ENCODE measurements at regions not wholly inside any gene's neighbourhood (a gene's known extent, or its start where the extent isn't known, plus 50 kb on each side); places are given as distances from the start of the nearest gene placed in this dataset.
"Not testable (repeated sequence)": the region's sequence is repeated elsewhere in the genome, so short reads cannot be mapped to it uniquely, and the experiment has no call there.

GRCh38 chr14:43306053-43306452 lies 1201.0 kb downstream of the FSCB start:
- no peak for TF ChIP-seq MYC (IDR thresholded peaks at IDR 0.05; ENCODE audit: low read depth, low read length)
- TF ChIP-seq MAX (IDR thresholded peaks at IDR 0.05; ENCODE audit: low read depth, low read length), result no peak
- TF ChIP-seq POLR2A (IDR thresholded peaks at IDR 0.05; ENCODE audit: extremely low read depth, insufficient read length), result no peak
- TF ChIP-seq CTCF (IDR thresholded peaks at IDR 0.05; ENCODE audit: low read depth, low read length), result no peak
- no peak overlapping the region for H3K4me3 ChIP-seq (ENCODE audit: low read depth, low read length)
- no peak for DNase-seq (ENCODE audit: low read depth)

- no peak for DNase-seq (ENCODE audit: low read depth)
- H3K4me3 ChIP-seq (ENCODE audit: low read depth, low read length), result no peak overlapping the region
- TF ChIP-seq MAX (IDR thresholded peaks at IDR 0.05; ENCODE audit: low read depth, low read length), result no peak
- TF ChIP-seq CTCF (IDR thresholded peaks at IDR 0.05; ENCODE audit: low read depth, low read length), result no peak
- TF ChIP-seq MYC (IDR thresholded peaks at IDR 0.05; ENCODE audit: low read depth, low read length), result no peak
- no peak for TF ChIP-seq POLR2A (IDR thresholded peaks at IDR 0.05; ENCODE audit: extremely low read depth, insufficient read length)
Observed at GRCh38 chr14:43297794-43298193, 1209.3 kb downstream of the FSCB start.

- H3K4me3 ChIP-seq (ENCODE audit: low read depth, low read length); DNase-seq (ENCODE audit: low read depth): not testable (repeated sequence)
Observed at GRCh38 chr14:43296061-43296460, 1211.0 kb downstream of the FSCB start.

- TF ChIP-seq MYC (IDR thresholded peaks at IDR 0.05; ENCODE audit: low read depth, low read length), result no peak
- TF ChIP-seq POLR2A (IDR thresholded peaks at IDR 0.05; ENCODE audit: extremely low read depth, insufficient read length), result no peak
- H3K4me3 ChIP-seq (ENCODE audit: low read depth, low read length), result no peak overlapping the region
- DNase-seq (ENCODE audit: low read depth), result no peak
Observed at GRCh38 chr14:43285575-43285974, 1221.5 kb downstream of the FSCB start.

- H3K4me3 ChIP-seq (ENCODE audit: low read depth, low read length), result no peak overlapping the region
- DNase-seq (ENCODE audit: low read depth), result no peak
- no peak for TF ChIP-seq MYC (IDR thresholded peaks at IDR 0.05; ENCODE audit: low read depth, low read length)
- no peak for TF ChIP-seq POLR2A (IDR thresholded peaks at IDR 0.05; ENCODE audit: extremely low read depth, insufficient read length)
- no peak for TF ChIP-seq MAX (IDR thresholded peaks at IDR 0.05; ENCODE audit: low read depth, low read length)
- TF ChIP-seq CTCF (IDR thresholded peaks at IDR 0.05; ENCODE audit: low read depth, low read length), result no peak
Observed at GRCh38 chr14:43260056-43260455, 1247.0 kb downstream of the FSCB start.

- H3K4me3 ChIP-seq (ENCODE audit: low read depth, low read length), result no peak overlapping the region
- TF ChIP-seq CTCF (IDR thresholded peaks at IDR 0.05; ENCODE audit: low read depth, low read length) (no peak), MYC (IDR thresholded peaks at IDR 0.05; ENCODE audit: low read depth, low read length) (no peak), POLR2A (IDR thresholded peaks at IDR 0.05; ENCODE audit: extremely low read depth, insufficient read length) (no peak), MAX (IDR thresholded peaks at IDR 0.05; ENCODE audit: low read depth, low read length) (no peak)
- DNase-seq (ENCODE audit: low read depth), result no peak
Observed at GRCh38 chr14:43258396-43258795, 1248.7 kb downstream of the FSCB start.

- not testable (repeated sequence) for DNase-seq (ENCODE audit: low read depth); H3K4me3 ChIP-seq (ENCODE audit: low read depth, low read length)
Observed at GRCh38 chr14:43256996-43257395, 1250.1 kb downstream of the FSCB start.

- TF ChIP-seq CTCF (IDR thresholded peaks at IDR 0.05; ENCODE audit: low read depth, low read length) (no peak), POLR2A (IDR thresholded peaks at IDR 0.05; ENCODE audit: extremely low read depth, insufficient read length) (no peak), MYC (IDR thresholded peaks at IDR 0.05; ENCODE audit: low read depth, low read length) (no peak), MAX (IDR thresholded peaks at IDR 0.05; ENCODE audit: low read depth, low read length) (no peak)
- DNase-seq (ENCODE audit: low read depth), result no peak
- no peak overlapping the region for H3K4me3 ChIP-seq (ENCODE audit: low read depth, low read length)
Observed at GRCh38 chr14:43252866-43253265, 1254.2 kb downstream of the FSCB start.

Measured in NB4 (cell line).